Choroid plexus epithelial cell (primary cell): ENCODE measurements at regions not wholly inside any gene's neighbourhood (a gene's known extent, or its start where the extent isn't known, plus 50 kb on each side); places are given as distances from the start of the nearest gene placed in this dataset.

ENCODE experiments used
- DNase-seq: peaks from one replicate; pipeline ENCODE4 v3.0.0-alpha.2; 2010; ENCODE audit warnings: low read depth
- H3K4me3 ChIP-seq: 2 replicates; pipeline ENCODE4 v1.5.1; 2011; ENCODE audit warnings: low read depth, mild to moderate bottlenecking, control low read depth, low read length, moderate library complexity
- CTCF ChIP-seq: conservative IDR thresholded peaks from 2 replicates; pipeline ENCODE4 v1.5.1; 2011; ENCODE audit warnings: low read depth, mild to moderate bottlenecking, control low read depth, inconsistent platforms, low read length, moderate library complexity

GRCh38 chr1:78755986-78756385 is 106.4 kb downstream of the IFI44 start:
- H3K4me3 ChIP-seq, result no peak overlapping the region
- no peak for TF ChIP-seq CTCF
- no peak for DNase-seq

- no peak for TF ChIP-seq CTCF
- no peak for DNase-seq
- no peak overlapping the region for H3K4me3 ChIP-seq
Measured at GRCh38 chr1:78758506-78758905, 108.9 kb downstream of the IFI44 start.

GRCh38 chr1:78759881-78760280 is 110.2 kb downstream of the IFI44 start:
- no peak for DNase-seq
- no peak overlapping the region for H3K4me3 ChIP-seq
- no peak for TF ChIP-seq CTCF

GRCh38 chr1:78760858-78761257 is 111.2 kb downstream of the IFI44 start:
- TF ChIP-seq CTCF, result no peak
- DNase-seq, result peak; percentile 12
- no peak overlapping the region for H3K4me3 ChIP-seq

GRCh38 chr1:78762113-78762512 is 112.5 kb downstream of the IFI44 start:
- no peak overlapping the region for H3K4me3 ChIP-seq
- no peak for TF ChIP-seq CTCF
- no peak for DNase-seq

GRCh38 chr1:78765489-78765888 is 115.9 kb downstream of the IFI44 start:
- no peak for TF ChIP-seq CTCF

GRCh38 chr1:78779831-78780230 is 130.2 kb downstream of the IFI44 start:
- TF ChIP-seq CTCF, result no peak
- no peak overlapping the region for H3K4me3 ChIP-seq
- DNase-seq, result peak; percentile 45

More at GRCh38 chr1:78765489-78765888, 115.9 kb downstream of the IFI44 start:
- no peak for DNase-seq
- H3K4me3 ChIP-seq, result no peak overlapping the region
